ENCODE measurements at regions not wholly inside any gene's neighbourhood (a gene's known extent, or its start where the extent isn't known, plus 50 kb on each side); places are given as distances from the start of the nearest gene placed in this dataset.

GRCh38 chr7:46835556-46835955 lies 746.4 kb downstream of the TNS3 start:
- no peak overlapping the region for H3K27ac ChIP-seq (ENCODE audit: low read depth, low read length)
- 71 to 83% (median 71%) methylated on average over 2 of the region's 2 CpGs for WGBS, 3 donors

GRCh38 chr7:46834921-46835320 lies 747.0 kb downstream of the TNS3 start:
- 85 to 90% (median 90%) methylated on average over 5 of the region's 5 CpGs for WGBS, 3 donors
- no peak overlapping the region for H3K27ac ChIP-seq (ENCODE audit: low read depth, low read length)

- WGBS, 3 donors = 85 to 93% (median 89%) methylated on average over 1 of the region's 1 CpG
- H3K27ac ChIP-seq (ENCODE audit: low read depth, low read length) = no peak overlapping the region
Measured at GRCh38 chr7:46833197-46833596, 748.7 kb downstream of the TNS3 start.

GRCh38 chr7:46832136-46832535 lies 749.8 kb downstream of the TNS3 start:
- H3K27ac ChIP-seq (ENCODE audit: low read depth, low read length) = no peak overlapping the region
- 72 to 83% (median 75%) methylated on average over 2 of the region's 2 CpGs for WGBS, 3 donors

- no peak overlapping the region for H3K27ac ChIP-seq (ENCODE audit: low read depth, low read length)
- whole genome bisulfite sequencing, 3 donors = 91 to 93% (median 92%) methylated on average over 7 of the region's 7 CpGs
Measured at GRCh38 chr7:46819819-46820218, 762.1 kb downstream of the TNS3 start.

GRCh38 chr7:46814516-46815250 lies 767.2 kb downstream of the TNS3 start:
- 82 to 90% (median 89%) methylated on average over 4 of the region's 4 CpGs for WGBS, 3 donors
- no peak overlapping the region for H3K27ac ChIP-seq (ENCODE audit: low read depth, low read length)

GRCh38 chr7:46812101-46812675 lies 769.7 kb downstream of the TNS3 start:
- H3K27ac ChIP-seq (ENCODE audit: low read depth, low read length) = no peak overlapping the region
- 62 to 75% (median 64%) methylated on average over 7 of the region's 7 CpGs for WGBS, 3 donors

- H3K27ac ChIP-seq (ENCODE audit: low read depth, low read length) = no peak overlapping the region
- WGBS, 3 donors = 42 to 81% (median 66%) methylated on average over 4 of the region's 4 CpGs
Measured at GRCh38 chr7:46811529-46811928, 770.4 kb downstream of the TNS3 start.

GRCh38 chr7:46810986-46811385 lies 770.9 kb downstream of the TNS3 start:
- 59 to 75% (median 71%) methylated on average over 4 of the region's 4 CpGs for WGBS, 3 donors
- no peak overlapping the region for H3K27ac ChIP-seq (ENCODE audit: low read depth, low read length)

GRCh38 chr7:46809886-46810285 lies 772.0 kb downstream of the TNS3 start:
- 84 to 90% (median 88%) methylated on average over 4 of the region's 4 CpGs for WGBS, 3 donors
- no peak overlapping the region for H3K27ac ChIP-seq (ENCODE audit: low read depth, low read length)

GRCh38 chr7:46806856-46807255 lies 775.1 kb downstream of the TNS3 start:
- no peak overlapping the region for H3K27ac ChIP-seq (ENCODE audit: low read depth, low read length)
- 37 to 77% (median 44%) methylated on average over 3 of the region's 3 CpGs for whole genome bisulfite sequencing, 3 donors

GRCh38 chr7:46802479-46802878 lies 779.4 kb downstream of the TNS3 start:
- H3K27ac ChIP-seq (ENCODE audit: low read depth, low read length) = no peak overlapping the region
- WGBS, 3 donors = 82 to 96% (median 89%) methylated on average over 2 of the region's 2 CpGs

- 52 to 80% (median 78%) methylated on average over 1 of the region's 1 CpG for WGBS, 3 donors
Measured at GRCh38 chr7:46791188-46791587, 790.7 kb downstream of the TNS3 start.

GRCh38 chr7:46786995-46787394 lies 794.9 kb downstream of the TNS3 start:
- WGBS, 3 donors = 90 to 92% (median 92%) methylated on average over 3 of the region's 3 CpGs
- H3K27ac ChIP-seq (ENCODE audit: low read depth, low read length) = no peak overlapping the region

More at GRCh38 chr7:46791188-46791587, 790.7 kb downstream of the TNS3 start:
- no peak overlapping the region for H3K27ac ChIP-seq (ENCODE audit: low read depth, low read length)

GRCh38 chr7:46786221-46786954 lies 795.5 kb downstream of the TNS3 start:
- H3K27ac ChIP-seq (ENCODE audit: low read depth, low read length) = no peak overlapping the region
- 80 to 89% (median 89%) methylated on average over 8 of the region's 8 CpGs for WGBS, 3 donors

- no peak overlapping the region for H3K27ac ChIP-seq (ENCODE audit: low read depth, low read length)
- 49 to 95% (median 93%) methylated on average over 1 of the region's 1 CpG for WGBS, 3 donors
Measured at GRCh38 chr7:46784732-46785131, 797.2 kb downstream of the TNS3 start.

GRCh38 chr7:46781901-46782439 lies 799.9 kb downstream of the TNS3 start:
- no peak overlapping the region for H3K27ac ChIP-seq (ENCODE audit: low read depth, low read length)
- WGBS, 3 donors = 71 to 77% (median 75%) methylated on average over 2 of the region's 2 CpGs

GRCh38 chr7:46776790-46777189 lies 805.1 kb downstream of the TNS3 start:
- no peak overlapping the region for H3K27ac ChIP-seq (ENCODE audit: low read depth, low read length)
- 6 to 14% (median 9%) methylated on average over 1 of the region's 1 CpG for WGBS, 3 donors

- no peak overlapping the region for H3K27ac ChIP-seq (ENCODE audit: low read depth, low read length)
Measured at GRCh38 chr7:46775776-46776175, 806.1 kb downstream of the TNS3 start.

More at GRCh38 chr7:46775776-46776175, 806.1 kb downstream of the TNS3 start:
- 40 to 50% (median 44%) methylated on average over 2 of the region's 2 CpGs for WGBS, 3 donors

Measured in adipose tissue (tissue), 3 donors.